GM19467 (cell line): ENCODE measurements at regions not wholly inside any gene's neighbourhood (a gene's known extent, or its start where the extent isn't known, plus 50 kb on each side); places are given as distances from the start of the nearest gene placed in this dataset.
"Not testable (repeated sequence)": the region's sequence is repeated elsewhere in the genome, so short reads cannot be mapped to it uniquely, and the experiment has no call there.

Experiments
- ATAC-seq: cut with Tn5 transposase; IDR thresholded peaks from one replicate; pipeline ENCODE4 v1.9.1; 2021; ENCODE audit warnings: mild to moderate bottlenecking, moderate library complexity; ENCODE audit not compliant: unreplicated experiment

GRCh38 chr14:71416392-71416791 lies 509.1 kb downstream of the PCNX1 start:
- ATAC-seq, result no peak

GRCh38 chr14:71418532-71419245 lies 511.4 kb downstream of the PCNX1 start:
- no peak for ATAC-seq

GRCh38 chr14:71423481-71423880 lies 508.7 kb upstream of the RGS6 start:
- no peak for ATAC-seq

- no peak for ATAC-seq
These were observed 507.3 kb upstream of the RGS6 start for GRCh38 chr14:71424941-71425340.

- no peak for ATAC-seq
These were observed 506.2 kb upstream of the RGS6 start for GRCh38 chr14:71426001-71426400.

GRCh38 chr14:71429902-71430301 lies 502.3 kb upstream of the RGS6 start:
- no peak for ATAC-seq

- no peak for ATAC-seq
These were observed 501.9 kb upstream of the RGS6 start for GRCh38 chr14:71430321-71430677.

GRCh38 chr14:71430678-71431376 lies 501.4 kb upstream of the RGS6 start:
- peak; percentile 47 for ATAC-seq

GRCh38 chr14:71432334-71433110 lies 499.7 kb upstream of the RGS6 start:
- no peak for ATAC-seq

- no peak for ATAC-seq
These were observed 498.9 kb upstream of the RGS6 start for GRCh38 chr14:71433303-71433702.

- ATAC-seq, result not testable (repeated sequence)
These were observed 496.6 kb upstream of the RGS6 start for GRCh38 chr14:71435641-71436040.

- no peak for ATAC-seq
These were observed 494.4 kb upstream of the RGS6 start for GRCh38 chr14:71437870-71438269.

- ATAC-seq, result no peak
These were observed 493.5 kb upstream of the RGS6 start for GRCh38 chr14:71438684-71439083.

GRCh38 chr14:71441126-71441525 lies 491.1 kb upstream of the RGS6 start:
- ATAC-seq, result no peak

GRCh38 chr14:71444030-71444822 lies 488.0 kb upstream of the RGS6 start:
- no peak for ATAC-seq

- ATAC-seq, result no peak
These were observed 483.6 kb upstream of the RGS6 start for GRCh38 chr14:71448431-71449315.

- no peak for ATAC-seq
These were observed 482.7 kb upstream of the RGS6 start for GRCh38 chr14:71449316-71450055.

- no peak for ATAC-seq
These were observed 480.7 kb upstream of the RGS6 start for GRCh38 chr14:71451501-71451900.

- ATAC-seq, result no peak
These were observed 479.7 kb upstream of the RGS6 start for GRCh38 chr14:71452539-71452938.
